Activated naive CD8-positive, alpha-beta T cell treated with anti-CD3 and anti-CD28 coated beads, Interleukin-2, amount 50 U/mL, for 16 hours (primary cell): ENCODE measurements at regions not wholly inside any gene's neighbourhood (a gene's known extent, or its start where the extent isn't known, plus 50 kb on each side); places are given as distances from the start of the nearest gene placed in this dataset.
"Not testable (repeated sequence)": the region's sequence is repeated elsewhere in the genome, so short reads cannot be mapped to it uniquely, and the experiment has no call there.

Experiments used
- DNase-seq: peaks from one replicate; pipeline ENCODE4 v3.0.0-alpha.2; 2020; ENCODE audit warnings: low read depth, low spot score

- DNase-seq = no peak
Measured at GRCh38 chr5:174800435-174800834, 76.1 kb downstream of the MSX2 start.

- DNase-seq = no peak
Measured at GRCh38 chr5:174799121-174799520, 74.7 kb downstream of the MSX2 start.

- no peak for DNase-seq
Measured at GRCh38 chr5:174798551-174798951, 74.2 kb downstream of the MSX2 start.

GRCh38 chr5:174796711-174797192 lies 72.4 kb downstream of the MSX2 start:
- no peak for DNase-seq

- no peak for DNase-seq
Measured at GRCh38 chr5:174794931-174795672, 70.7 kb downstream of the MSX2 start.

- DNase-seq = peak; percentile 8
Measured at GRCh38 chr5:174793684-174794328, 69.4 kb downstream of the MSX2 start.

- no peak for DNase-seq
Measured at GRCh38 chr5:174793076-174793475, 68.7 kb downstream of the MSX2 start.

- DNase-seq = not testable (repeated sequence)
Measured at GRCh38 chr5:174792265-174792664, 67.9 kb downstream of the MSX2 start.

- DNase-seq = no peak
Measured at GRCh38 chr5:174790906-174791305, 66.5 kb downstream of the MSX2 start.

- no peak for DNase-seq
Measured at GRCh38 chr5:174789596-174789995, 65.2 kb downstream of the MSX2 start.

- DNase-seq = no peak
Measured at GRCh38 chr5:174785120-174785680, 60.8 kb downstream of the MSX2 start.
